Left ventricle myocardium inferior (tissue), 1 donor: ENCODE measurements at regions not wholly inside any gene's neighbourhood (a gene's known extent, or its start where the extent isn't known, plus 50 kb on each side); places are given as distances from the start of the nearest gene placed in this dataset.
"Not testable (repeated sequence)": the region's sequence is repeated elsewhere in the genome, so short reads cannot be mapped to it uniquely, and the experiment has no call there.

Experiments used
- DNase-seq: peaks from one replicate; pipeline ENCODE4 v3.0.0-alpha.2; 2020
- H3K27ac ChIP-seq: fragments of 200-600 bp; replicated peaks from 2 replicates; pipeline ENCODE4 v1.8.0; 2021
- H3K27me3 ChIP-seq: fragments of 200-600 bp; 2 replicates; pipeline ENCODE4 v1.8.0; 2021; ENCODE audit warnings: low read depth
- H3K36me3 ChIP-seq: fragments of 200-600 bp; 2 replicates; pipeline ENCODE4 v1.8.0; 2021
- H3K4me1 ChIP-seq: fragments of 200-600 bp; 2 replicates; pipeline ENCODE4 v1.8.0; 2021
- H3K4me3 ChIP-seq: fragments of 200-600 bp; 2 replicates; pipeline ENCODE4 v1.8.0; 2021; ENCODE audit warnings: mild to moderate bottlenecking, moderate library complexity
- H3K9me3 ChIP-seq: fragments of 200-600 bp; replicated peaks from 2 replicates; pipeline ENCODE4 v1.8.0; 2021
- CTCF ChIP-seq: fragments of 200-600 bp; IDR thresholded peaks from 2 replicates; pipeline ENCODE4 v1.8.0; 2021; ENCODE audit warnings: antibody characterized with exemption, mild to moderate bottlenecking, borderline replicate concordance
- intact Hi-C: fragments of 100-400 bp; cut with micrococcal nuclease; formaldehyde crosslinking; loops from one replicate; pipeline ENCODE4 v1.11.0; 2022
- donor health status: DM: no; HTN: yes; CAD: no; lungs with severe emphysema.

GRCh38 chr13:54234607-54235006 lies 1206.0 kb downstream of the OLFM4 start:
- intact Hi-C loops: no loop called here
- H3K27me3 ChIP-seq: no peaks in the 10 kb centered on the region
- no peak overlapping the region for H3K27ac ChIP-seq
- H3K36me3 ChIP-seq: no peaks in the 10 kb centered on the region
- H3K9me3 ChIP-seq: peaks cover 15% of the 10 kb centered on the region
- H3K4me3 ChIP-seq: no peak overlapping the region
- no peaks in the 10 kb centered on the region for H3K4me1 ChIP-seq
- DNase-seq: no peak
- TF ChIP-seq CTCF: no peak

DNA sequence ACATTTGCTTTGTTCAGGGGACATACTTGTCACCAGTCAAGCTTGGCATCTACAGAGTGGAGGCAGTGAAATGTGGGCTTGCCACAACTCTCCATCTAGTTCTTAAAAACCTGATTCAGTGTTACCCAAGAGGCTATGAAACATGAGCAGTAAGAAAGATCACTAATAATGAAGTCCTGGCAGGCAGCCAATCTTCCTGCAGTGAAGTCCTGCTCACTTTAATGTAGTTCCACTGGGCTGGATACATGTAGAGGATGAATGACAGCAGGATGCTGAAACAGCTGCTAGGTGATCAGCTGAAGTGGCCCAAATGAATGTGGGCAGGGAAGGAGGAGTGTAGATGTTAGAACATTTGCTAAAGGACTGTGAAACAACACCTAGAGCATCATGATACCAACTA lies 1213.1 kb downstream of the OLFM4 start:
- Histone ChIP-seq H3K36me3 (no peaks in the 10 kb centered on the region), H3K9me3 (peaks cover 9% of the 10 kb centered on the region), H3K27me3 (no peaks in the 10 kb centered on the region), H3K4me1 (no peaks in the 10 kb centered on the region), H3K4me3 (no peak overlapping the region), H3K27ac (no peak overlapping the region)
- no peak for TF ChIP-seq CTCF
- intact Hi-C loops: no loop called here
- DNase-seq: no peak

- H3K36me3 ChIP-seq: no peaks in the 10 kb centered on the region
- no peak for DNase-seq
- H3K27me3 ChIP-seq: no peaks in the 10 kb centered on the region
- H3K27ac ChIP-seq: no peak overlapping the region
- H3K4me1 ChIP-seq: no peaks in the 10 kb centered on the region
- peaks cover 6% of the 10 kb centered on the region for H3K9me3 ChIP-seq
- no peak for TF ChIP-seq CTCF
- H3K4me3 ChIP-seq: no peak overlapping the region
- intact Hi-C loops: no loop called here
These were observed 1219.7 kb downstream of the OLFM4 start for GRCh38 chr13:54248306-54248705.

- no peaks in the 10 kb centered on the region for H3K36me3 ChIP-seq
- H3K4me1 ChIP-seq: no peaks in the 10 kb centered on the region
- peaks cover 10% of the 10 kb centered on the region for H3K9me3 ChIP-seq
- no peak overlapping the region for H3K27ac ChIP-seq
- no peak for TF ChIP-seq CTCF
- H3K27me3 ChIP-seq: no peaks in the 10 kb centered on the region
- no peak overlapping the region for H3K4me3 ChIP-seq
- intact Hi-C loops: no loop called here
- DNase-seq: no peak
These were observed 1233.2 kb downstream of the OLFM4 start for GRCh38 chr13:54261856-54262255.

GRCh38 chr13:54263868-54264267 lies 1235.3 kb downstream of the OLFM4 start:
- Histone ChIP-seq H3K27me3 (no peaks in the 10 kb centered on the region), H3K4me1 (no peaks in the 10 kb centered on the region), H3K36me3 (no peaks in the 10 kb centered on the region), H3K27ac (no peak overlapping the region), H3K9me3 (peaks cover 13% of the 10 kb centered on the region), H3K4me3 (no peak overlapping the region)
- TF ChIP-seq CTCF: no peak
- intact Hi-C loops: no loop called here
- DNase-seq: no peak

GRCh38 chr13:54267253-54267668 lies 1238.6 kb downstream of the OLFM4 start:
- intact Hi-C loops, H3K27me3 ChIP-seq, H3K36me3 ChIP-seq, DNase-seq, H3K4me1 ChIP-seq, H3K4me3 ChIP-seq, H3K27ac ChIP-seq, H3K9me3 ChIP-seq: not testable (repeated sequence)

DNA sequence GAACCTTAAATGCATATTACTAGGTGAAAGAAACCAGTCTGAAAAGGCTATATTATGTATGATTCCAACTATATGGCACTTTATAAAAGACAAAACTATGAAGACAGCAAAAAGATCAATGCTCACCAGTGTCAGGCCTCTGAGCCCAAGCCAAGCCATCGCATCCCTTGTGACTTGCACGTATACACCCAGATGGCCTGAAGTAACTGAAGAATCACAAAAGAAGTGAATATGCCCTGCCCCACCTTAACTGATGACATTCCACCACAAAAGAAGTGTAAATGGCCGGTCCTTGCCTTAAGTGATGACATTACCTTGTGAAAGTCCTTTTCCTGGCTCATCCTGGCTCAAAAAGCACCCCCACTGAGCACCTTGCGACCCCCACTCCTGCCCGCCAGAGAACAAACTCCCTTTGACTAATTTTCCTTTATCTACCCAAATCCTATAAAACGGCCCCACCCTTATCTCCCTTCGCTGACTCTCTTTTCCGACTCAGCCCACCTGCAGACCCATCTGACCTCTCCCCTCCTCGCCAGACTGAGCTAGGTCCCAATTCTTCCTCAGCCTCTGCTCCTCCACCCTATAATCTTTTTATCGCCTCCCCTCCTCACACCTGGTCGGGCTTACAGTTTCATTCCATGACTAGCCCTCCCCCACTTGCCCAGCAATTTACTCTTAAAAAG lies 1239.5 kb downstream of the OLFM4 start:
- H3K4me3 ChIP-seq, H3K4me1 ChIP-seq, H3K9me3 ChIP-seq, H3K27ac ChIP-seq, intact Hi-C loops, H3K36me3 ChIP-seq, DNase-seq, H3K27me3 ChIP-seq: not testable (repeated sequence)
